ENCODE measurements at regions not wholly inside any gene's neighbourhood (a gene's known extent, or its start where the extent isn't known, plus 50 kb on each side); places are given as distances from the start of the nearest gene placed in this dataset.
"Not testable (repeated sequence)": the region's sequence is repeated elsewhere in the genome, so short reads cannot be mapped to it uniquely, and the experiment has no call there.

DNA sequence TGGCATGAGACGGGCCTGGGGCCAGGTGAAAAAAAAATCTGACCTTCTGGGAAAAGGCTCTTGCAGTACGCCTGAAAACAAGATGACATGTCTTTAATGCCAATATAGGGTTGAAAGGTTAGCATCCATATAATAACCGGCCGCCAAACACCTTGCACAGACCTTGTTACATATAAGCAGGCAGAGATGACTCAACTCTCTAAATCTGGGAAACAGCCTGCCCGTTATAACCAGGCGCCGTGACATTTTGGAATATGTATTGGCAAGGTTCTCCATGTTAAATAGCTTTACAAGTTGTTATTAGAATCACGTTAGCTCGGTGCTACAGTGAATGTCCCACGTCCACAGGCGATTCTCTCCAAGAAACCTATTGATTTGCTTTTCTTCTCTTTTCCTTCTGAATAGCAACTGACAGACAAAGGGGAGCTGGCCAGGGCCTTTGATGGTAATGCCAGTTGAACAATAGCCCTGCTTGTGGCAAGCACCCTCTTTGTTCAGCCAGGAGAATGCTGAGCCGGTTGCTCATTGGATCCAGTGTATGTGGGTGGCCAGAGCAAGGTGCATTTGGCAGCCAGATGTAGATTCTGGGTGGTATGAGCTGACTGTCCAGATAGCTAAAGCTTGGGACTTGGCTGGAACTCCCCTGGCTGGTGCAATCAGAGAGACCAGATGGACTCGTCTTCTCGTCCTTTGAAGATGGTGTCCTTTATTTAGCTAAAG, 80.1 kb upstream of the AUTS2 start:
- no peak for DNase-seq

DNA sequence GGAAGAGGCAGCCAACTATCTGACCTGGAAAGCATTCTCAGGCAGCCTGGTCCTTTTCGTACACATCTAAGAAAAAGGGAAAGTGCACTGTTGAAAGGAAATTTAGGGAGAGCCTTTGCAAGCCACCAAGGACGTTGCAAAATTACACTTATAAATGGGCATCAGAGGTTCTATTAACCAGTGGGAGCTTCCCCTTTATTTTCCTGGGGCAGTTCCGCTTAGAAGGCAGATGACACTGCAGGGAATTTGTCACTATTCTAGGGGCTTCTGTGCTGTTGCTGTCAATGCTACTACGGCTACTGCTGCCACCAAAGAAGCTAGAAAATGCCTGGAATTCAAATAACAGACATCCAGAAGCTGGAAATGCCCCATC, 79.6 kb upstream of the AUTS2 start:
- DNase-seq, result no peak

DNA sequence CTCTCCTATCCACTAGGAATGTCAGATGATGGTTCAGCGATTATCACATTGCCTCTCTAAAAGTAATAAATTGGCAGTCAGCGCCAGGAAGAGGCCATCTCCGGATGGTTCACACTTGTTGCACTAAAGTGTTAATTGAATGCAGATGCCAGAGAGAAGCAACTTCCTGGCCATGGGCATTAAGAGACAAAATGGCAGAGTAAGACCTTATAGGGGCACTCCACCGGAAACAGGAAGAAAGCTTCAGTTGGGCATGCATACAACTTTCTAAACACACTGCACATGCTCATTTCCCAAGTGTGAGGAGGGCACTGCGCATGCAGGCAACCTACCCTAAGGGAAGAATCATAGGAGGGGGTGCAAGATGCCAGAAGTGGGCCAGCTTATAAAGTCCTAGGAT, 71.7 kb upstream of the AUTS2 start:
- no peak for DNase-seq

DNA sequence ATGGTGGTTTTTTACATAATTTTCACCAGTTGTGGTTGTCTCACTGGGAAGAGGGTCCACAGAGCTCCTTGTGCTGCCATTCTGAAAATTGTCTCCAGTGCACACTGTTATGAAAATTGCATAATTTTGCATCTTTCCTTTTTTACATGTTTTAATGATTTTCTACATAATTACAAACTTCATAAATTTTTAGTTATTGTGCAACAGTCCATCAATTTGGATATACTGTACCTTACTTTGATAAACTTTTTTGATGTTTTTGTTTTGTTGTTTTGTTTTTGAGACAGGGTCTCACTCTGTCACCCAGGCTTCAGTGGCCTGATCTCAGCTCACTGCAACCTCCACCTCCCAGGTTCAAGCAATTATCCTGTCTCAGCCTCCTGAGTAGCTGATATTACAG, 70.6 kb upstream of the AUTS2 start:
- no peak for DNase-seq

DNA sequence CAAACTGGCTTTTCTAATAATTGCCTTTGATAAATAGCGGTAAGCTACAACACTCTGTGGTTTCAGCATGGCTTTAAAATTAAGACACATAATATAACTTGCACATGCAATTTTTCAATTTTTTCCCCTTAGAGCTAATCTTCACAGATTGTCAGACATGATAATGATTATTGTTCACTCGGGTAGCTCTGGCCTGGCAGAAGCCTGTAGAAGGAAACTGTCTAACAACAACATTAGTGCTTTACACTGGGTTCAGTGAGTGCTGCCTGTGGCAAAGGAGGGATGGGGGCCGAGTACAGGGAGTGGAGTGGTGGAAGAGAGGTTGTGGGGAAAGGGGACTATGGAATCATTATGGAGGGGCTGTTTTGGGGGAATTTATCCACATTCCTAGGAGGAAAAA, 67.2 kb upstream of the AUTS2 start:
- no peak for DNase-seq

DNA sequence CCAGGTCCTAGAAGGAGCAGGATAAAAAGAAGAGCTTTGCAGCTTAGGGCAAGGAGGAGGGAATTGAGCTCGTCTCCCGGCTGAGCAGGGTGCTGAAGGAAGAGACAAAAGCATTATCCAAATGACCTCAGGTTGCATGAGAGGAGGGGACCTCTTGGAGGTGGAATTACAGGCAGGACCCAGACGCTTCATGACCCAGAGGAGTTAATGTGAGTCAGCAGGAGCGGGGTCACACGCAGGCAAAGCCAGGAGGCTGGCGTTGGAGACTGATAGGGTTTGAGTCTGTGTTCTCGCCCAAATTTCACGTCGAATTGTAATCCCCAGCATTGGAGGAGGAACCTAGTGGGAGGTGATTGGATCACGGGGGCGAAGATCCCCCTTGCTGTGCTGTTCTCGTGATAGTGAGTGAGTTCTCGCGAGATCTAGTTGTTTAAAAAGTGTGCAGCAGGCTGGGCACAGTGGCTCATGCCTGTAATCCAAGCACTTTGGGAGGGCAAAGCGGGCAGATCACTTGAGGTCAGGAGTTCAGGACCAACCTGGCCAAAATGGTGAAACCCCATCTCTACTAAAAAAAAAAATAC, 63.7 kb upstream of the AUTS2 start:
- DNase-seq, result no peak

DNA sequence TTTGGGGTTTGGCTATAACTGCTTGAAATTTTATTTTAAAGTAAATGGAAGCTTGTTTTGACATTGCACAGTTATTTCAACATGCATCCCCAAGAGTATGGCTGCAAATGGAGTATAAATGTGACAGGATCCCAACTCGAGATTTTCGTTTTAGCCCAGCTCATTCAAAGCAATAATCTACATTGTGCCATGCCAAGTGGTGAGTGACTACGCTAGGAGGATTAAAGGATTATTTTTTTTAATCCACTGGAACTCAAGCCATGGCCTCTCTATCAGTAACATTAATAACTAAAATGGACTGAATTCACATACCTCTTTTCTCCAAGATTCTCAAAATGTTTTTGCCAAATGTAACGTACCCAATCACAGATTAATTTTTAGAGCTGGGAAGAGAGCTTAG, 60.6 kb upstream of the AUTS2 start:
- no peak for DNase-seq

DNA sequence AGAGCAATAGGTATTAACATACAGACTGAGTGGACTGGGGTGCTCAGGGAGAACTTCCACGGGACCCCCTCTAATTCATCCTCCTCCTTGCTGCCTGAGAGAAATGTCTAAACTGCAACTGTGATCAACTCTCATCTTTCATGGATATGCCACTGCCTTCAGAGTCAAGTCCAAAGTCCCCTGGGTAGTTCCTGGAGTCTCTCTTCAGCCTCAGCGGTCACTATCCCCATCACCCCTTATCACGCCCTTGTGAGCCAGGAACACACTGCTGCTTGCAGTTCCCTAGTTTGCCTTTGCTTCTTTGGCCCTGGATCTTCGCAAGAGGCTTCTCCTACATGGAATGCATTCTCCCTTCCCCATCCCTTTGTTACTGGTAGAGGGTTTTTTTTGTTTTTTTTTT, 58.7 kb upstream of the AUTS2 start:
- no peak for DNase-seq

DNA sequence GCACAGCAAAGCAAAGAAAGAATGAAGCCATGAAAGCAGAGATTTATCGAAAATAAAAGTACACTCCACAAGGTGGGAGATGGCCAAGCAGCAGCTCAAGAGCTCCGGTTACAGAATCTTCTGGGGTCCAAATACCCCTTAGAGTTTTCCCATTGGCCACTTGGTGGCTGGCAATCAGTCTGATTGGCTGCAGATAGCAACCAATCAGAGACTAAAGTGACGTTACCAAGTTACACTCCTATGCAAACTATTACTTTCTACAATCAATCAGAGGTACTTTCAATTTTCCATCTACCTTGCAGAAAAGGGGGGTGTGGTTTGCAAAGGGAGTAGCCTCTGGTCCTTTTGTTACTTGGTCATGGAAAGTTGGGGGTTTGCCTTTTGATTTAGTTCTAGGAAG, 58.0 kb upstream of the AUTS2 start:
- DNase-seq, result no peak

DNA sequence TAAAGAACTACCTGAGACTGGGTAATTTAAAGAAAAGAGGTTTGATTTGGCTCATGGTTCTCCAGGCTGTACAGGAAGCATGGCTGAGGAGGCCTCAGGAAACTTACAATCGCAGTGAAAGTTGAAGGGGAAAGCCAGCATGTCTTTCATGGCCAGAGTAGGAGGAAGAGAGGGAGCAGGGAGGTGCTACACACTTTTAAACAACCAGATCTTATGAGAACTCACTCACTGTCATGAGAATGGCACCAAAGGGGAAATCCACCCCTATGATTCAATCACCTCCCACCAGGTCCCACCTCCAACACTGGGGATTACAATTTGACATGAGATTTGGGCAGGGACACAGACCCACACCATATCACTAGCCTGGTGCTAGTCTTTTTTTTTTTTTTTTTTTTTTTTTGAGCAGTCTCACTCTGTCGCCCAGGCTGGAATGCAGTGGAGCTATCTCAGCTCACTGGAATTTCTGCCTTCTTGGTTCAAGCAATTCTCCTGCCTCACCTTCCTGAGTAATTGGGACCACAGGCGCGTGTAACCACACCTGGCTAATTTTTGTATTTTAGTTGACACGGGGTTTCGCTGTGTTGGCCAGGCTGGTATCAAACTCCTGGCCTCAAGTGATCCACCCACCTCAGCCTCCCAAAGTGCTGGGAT, 56.4 kb upstream of the AUTS2 start:
- DNase-seq, result not testable (repeated sequence)

DNA sequence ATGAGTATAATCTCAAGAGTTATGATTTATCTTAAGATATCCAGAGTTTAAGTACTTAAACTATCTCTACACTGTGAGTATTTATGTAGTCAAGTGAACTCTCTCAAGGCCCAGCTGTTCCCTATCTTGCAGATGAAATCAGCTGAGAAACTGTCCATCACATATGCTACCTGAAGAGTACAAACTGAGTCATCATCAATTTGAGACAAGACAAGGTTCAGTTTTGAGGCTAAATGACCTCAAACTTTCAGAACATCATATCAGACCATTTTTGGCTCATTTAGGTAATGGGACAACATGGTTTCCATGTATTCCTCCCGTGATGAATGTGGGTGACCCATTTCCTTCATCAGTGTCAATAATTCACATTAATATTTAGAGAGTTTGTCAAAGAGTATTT, 53.1 kb upstream of the AUTS2 start:
- DNase-seq, result no peak

Data from cortex of kidney (tissue), 1 donor.